GM10266 (cell line): ENCODE measurements at regions not wholly inside any gene's neighbourhood (a gene's known extent, or its start where the extent isn't known, plus 50 kb on each side); places are given as distances from the start of the nearest gene placed in this dataset.

Experiments
- DNase-seq: peaks from one replicate; pipeline ENCODE4 v3.0.0; 2012; ENCODE audit errors: extremely low spot score
- CTCF ChIP-seq: IDR thresholded peaks from 2 replicates; pipeline ENCODE4 v1.5.1; 2012; ENCODE audit warnings: mild to moderate bottlenecking, low read depth; ENCODE audit not compliant: control insufficient read depth, insufficient read depth; ENCODE audit errors: missing control alignments

GRCh38 chr5:164482351-164482750 is 976.9 kb downstream of the MAT2B start:
- no peak for TF ChIP-seq CTCF
- no peak for DNase-seq

GRCh38 chr5:164484948-164485347 is 979.5 kb downstream of the MAT2B start:
- DNase-seq, result no peak
- no peak for TF ChIP-seq CTCF

GRCh38 chr5:164487939-164488338 is 982.5 kb downstream of the MAT2B start:
- no peak for TF ChIP-seq CTCF
- DNase-seq, result no peak

- no peak for TF ChIP-seq CTCF
- no peak for DNase-seq
These were observed 992.1 kb downstream of the MAT2B start for GRCh38 chr5:164497311-164498064.

GRCh38 chr5:164498438-164498837 is 993.0 kb downstream of the MAT2B start:
- DNase-seq, result no peak
- no peak for TF ChIP-seq CTCF

GRCh38 chr5:164500856-164501255 is 995.4 kb downstream of the MAT2B start:
- DNase-seq, result no peak
- no peak for TF ChIP-seq CTCF

GRCh38 chr5:164501344-164501743 is 995.9 kb downstream of the MAT2B start:
- no peak for TF ChIP-seq CTCF
- DNase-seq, result no peak
